Keratinocyte (primary cell): ENCODE measurements at regions not wholly inside any gene's neighbourhood (a gene's known extent, or its start where the extent isn't known, plus 50 kb on each side); places are given as distances from the start of the nearest gene placed in this dataset.

Experiments used
- DNase-seq: peaks from one replicate; pipeline ENCODE4 v3.0.0-alpha.2; 2011; ENCODE audit warnings: low read depth, missing footprints, low spot score
- FAIRE-seq: peaks from 2 replicates; lab custom pipeline; 2011; peaks lifted over from hg19 to GRCh38; lab: Jason Lieb, UNC
- H2AFZ ChIP-seq: 2 replicates; pipeline ENCODE4 v1.6.0; 2012; ENCODE audit warnings: low read length, control low read depth, inconsistent platforms; ENCODE audit not compliant: control insufficient read depth
- H3K27ac ChIP-seq: 2 replicates; pipeline ENCODE4 v1.5.1; 2011; ENCODE audit warnings: low read length; ENCODE audit not compliant: control insufficient read depth, insufficient read depth
- H3K27me3 ChIP-seq: 3 replicates; pipeline ENCODE4 v1.6.0; 2011; ENCODE audit warnings: low read length; ENCODE audit not compliant: control insufficient read depth, insufficient read depth; ENCODE audit errors: extremely low read depth
- H3K36me3 ChIP-seq, 2 experiments: 2 replicates in 1 of 2; 3 replicates in 1 of 2; pipeline ENCODE4 v1.5.1; 2011; ENCODE audit warnings: low read length in 2 of 2, mild to moderate bottlenecking in 1 of 2; ENCODE audit not compliant: control insufficient read depth in 2 of 2, insufficient read depth in 2 of 2; ENCODE audit errors: extremely low read depth in 1 of 2
- H3K4me1 ChIP-seq: 3 replicates; pipeline ENCODE4 v1.5.1; 2011; ENCODE audit warnings: low read length; ENCODE audit not compliant: control insufficient read depth, insufficient read depth; ENCODE audit errors: extremely low read depth
- H3K4me2 ChIP-seq: 3 replicates; pipeline ENCODE4 v1.6.0; 2011; ENCODE audit warnings: low read depth, low read length; ENCODE audit not compliant: control insufficient read depth, insufficient read depth; ENCODE audit errors: extremely low read depth
- H3K4me3 ChIP-seq, 3 experiments: fragments of 200-600 bp in 1 of 3; sonication (generic) in 1 of 3; 2 replicates in 2 of 3; 3 replicates in 1 of 3; pipeline ENCODE4 v1.5.1; 2011 to 2016; ENCODE audit warnings: low read length in 3 of 3, mild to moderate bottlenecking in 3 of 3, control low read depth in 2 of 3, inconsistent platforms in 1 of 3, low read depth in 1 of 3, mixed read lengths in 1 of 3, mixed run types in 1 of 3, moderate library complexity in 1 of 3; ENCODE audit not compliant: control insufficient read depth in 2 of 3, insufficient read depth in 2 of 3; ENCODE audit errors: extremely low read depth in 1 of 3
- H3K79me2 ChIP-seq: 2 replicates; pipeline ENCODE4 v1.6.0; 2012; ENCODE audit warnings: low read length; ENCODE audit not compliant: control insufficient read depth, insufficient read depth
- H3K9ac ChIP-seq: 3 replicates; pipeline ENCODE4 v1.6.0; 2011; ENCODE audit warnings: low read length; ENCODE audit not compliant: control insufficient read depth, insufficient read depth; ENCODE audit errors: extremely low read depth
- H3K9me1 ChIP-seq: 3 replicates; pipeline ENCODE4 v1.6.0; 2011; ENCODE audit warnings: low read length; ENCODE audit not compliant: control insufficient read depth, insufficient read depth; ENCODE audit errors: extremely low read depth
- H3K9me3 ChIP-seq: 2 replicates; pipeline ENCODE4 v1.5.1; 2012; ENCODE audit warnings: low read depth, low read length; ENCODE audit not compliant: control insufficient read depth
- H4K20me1 ChIP-seq: 3 replicates; pipeline ENCODE4 v1.6.0; 2011; ENCODE audit warnings: low read length; ENCODE audit not compliant: control insufficient read depth, insufficient read depth; ENCODE audit errors: extremely low read depth
- CTCF ChIP-seq, 3 experiments: IDR thresholded peaks in 1 of 3; conservative IDR thresholded peaks in 1 of 3; optimal IDR thresholded peaks in 1 of 3; 2 replicates in 2 of 3; 3 replicates in 1 of 3; pipeline versions ENCODE3 to v1.5.1; 2011; ENCODE audit warnings: low read length in 3 of 3, mild to moderate bottlenecking in 3 of 3, moderate library complexity in 2 of 3, control low read depth in 1 of 3, inconsistent platforms in 1 of 3; ENCODE audit not compliant: insufficient read depth in 2 of 3; ENCODE audit errors: extremely low read depth in 1 of 3
- EZH2 ChIP-seq: IDR thresholded peaks from one replicate; pipeline ENCODE4 v1.6.1; 2012; ENCODE audit warnings: inconsistent platforms, mild to moderate bottlenecking, low read length, moderate library complexity
- dilution Hi-C: fragments of 300-500 bp; cut with MboI; formaldehyde crosslinking; loops from one replicate; pipeline ENCODE4 v1.7.0; 2020; ENCODE audit warnings: low sequenced_read_pairs; ENCODE audit not compliant: extremely low pct_ligation_motif_present

- Histone ChIP-seq H3K27me3 (peaks cover 17% of the 10 kb centered on the region), H3K27ac (no peak overlapping the region), H3K4me2 (no peak overlapping the region), H2AFZ (no peak overlapping the region), H3K9me3 (no peaks in the 10 kb centered on the region), H3K36me3 (no peaks in the 10 kb centered on the region), H4K20me1 (no peaks in the 10 kb centered on the region), H3K4me3 (no peak overlapping the region), H3K79me2 (no peaks in the 10 kb centered on the region), H3K9ac (no peak overlapping the region), H3K9me1 (no peaks in the 10 kb centered on the region), H3K4me1 (no peaks in the 10 kb centered on the region)
- dilution Hi-C loops = no loop called here
- FAIRE-seq (no peak), DNase-seq (no peak)
- TF ChIP-seq EZH2 = no peak
- no peak for TF ChIP-seq CTCF (optimal IDR thresholded peaks at IDR 0.05 in 1 of 3, IDR thresholded peaks at IDR 0.05 in 1 of 3, conservative IDR thresholded peaks at IDR 0.05 in 1 of 3; ENCODE audit: extremely low read depth in 1 of 3, insufficient read depth in 2 of 3, low read length in 3 of 3)
These were observed 223.9 kb upstream of the ZBED5 start for GRCh38 chr11:11081776-11082175.

- Histone ChIP-seq H4K20me1 (no peaks in the 10 kb centered on the region), H3K9me1 (no peaks in the 10 kb centered on the region), H3K27ac (no peak overlapping the region), H3K4me2 (no peak overlapping the region), H3K36me3 (no peaks in the 10 kb centered on the region), H3K27me3 (peaks cover 17% of the 10 kb centered on the region), H3K4me3 (no peak overlapping the region), H2AFZ (no peak overlapping the region), H3K9me3 (no peaks in the 10 kb centered on the region), H3K79me2 (no peaks in the 10 kb centered on the region), H3K4me1 (no peaks in the 10 kb centered on the region), H3K9ac (no peak overlapping the region)
- dilution Hi-C loops = no loop called here
- TF ChIP-seq EZH2 = no peak
- TF ChIP-seq CTCF (optimal IDR thresholded peaks at IDR 0.05 in 1 of 3, IDR thresholded peaks at IDR 0.05 in 1 of 3, conservative IDR thresholded peaks at IDR 0.05 in 1 of 3; ENCODE audit: extremely low read depth in 1 of 3, insufficient read depth in 2 of 3, low read length in 3 of 3) = no peak
- DNase-seq (no peak), FAIRE-seq (no peak)
These were observed 223.4 kb upstream of the ZBED5 start for GRCh38 chr11:11081288-11081687.
